ENCODE measurements at regions not wholly inside any gene's neighbourhood (a gene's known extent, or its start where the extent isn't known, plus 50 kb on each side); places are given as distances from the start of the nearest gene placed in this dataset.
A peak's percentile ranks its signal among the peaks of the same experiment; 100 is the strongest.

- peak overlapping the region in 1 of 2 experiments; percentile 41; a peak in 3 of 4 replicates for H3K4me3 ChIP-seq (ENCODE audit: low read depth in 2 of 2, low read length in 2 of 2)
- no peaks in the 10 kb centered on the region for H3K9me3 ChIP-seq (ENCODE audit: control insufficient read depth, insufficient read depth, low read depth, low read length)
- CTCF ChIA-PET = no interaction called here
- no peak for TF ChIP-seq TCF7L2 (IDR thresholded peaks at IDR 0.05; ENCODE audit: low read depth, low read length)
- no peak for TF ChIP-seq POLR2AphosphoS5 (IDR thresholded peaks at IDR 0.05; ENCODE audit: low read depth, low read length)
- TF ChIP-seq REST (IDR thresholded peaks at IDR 0.05; ENCODE audit: insufficient read depth in 1 of 2, low read depth in 2 of 2, low read length in 1 of 2) = no peak
- no peak for TF ChIP-seq SIN3A (IDR thresholded peaks at IDR 0.05; ENCODE audit: borderline replicate concordance, insufficient read depth, low read depth, low read length)
- no peak for TF ChIP-seq CTCF (IDR thresholded peaks at IDR 0.05)
- DNase-seq (ENCODE audit: low read depth, low spot score) (no peak), ATAC-seq (no peak)
- H3K27me3 ChIP-seq (ENCODE audit: control insufficient read depth, insufficient read depth, low read length) = no peaks in the 10 kb centered on the region
- intact Hi-C loops (cut with micrococcal nuclease; ENCODE audit: unreplicated experiment) = no loop called here
- BruUV-seq (replicated peaks) = no TSS peak
- in situ Hi-C loops (cut with HindIII; ENCODE audit: low pct_unique_long_range_greater_than_20kb, low sequenced_read_pairs) = no loop called here
- H3K27ac ChIP-seq (ENCODE audit: low read length) = no peak overlapping the region
- POLR2A ChIA-PET = no interaction called here
- H3K4me1 ChIP-seq (ENCODE audit: control insufficient read depth, insufficient read depth, low read length) = no peaks in the 10 kb centered on the region
- no peaks in the 10 kb centered on the region for H3K36me3 ChIP-seq (ENCODE audit: control insufficient read depth, insufficient read depth, low read length)
Observed at GRCh38 chr9:13568405-13568804, 288.9 kb upstream of the MPDZ start.

- TF ChIP-seq CTCF (IDR thresholded peaks at IDR 0.05) (no peak), REST (IDR thresholded peaks at IDR 0.05; ENCODE audit: insufficient read depth in 1 of 2, low read depth in 2 of 2, low read length in 1 of 2) (no peak)
- ATAC-seq = no peak
- Histone ChIP-seq H3K4me3 (ENCODE audit: low read depth in 2 of 2, low read length in 2 of 2) (no peak overlapping the region), H3K27me3 (ENCODE audit: control insufficient read depth, insufficient read depth, low read length) (no peaks in the 10 kb centered on the region), H3K36me3 (ENCODE audit: control insufficient read depth, insufficient read depth, low read length) (no peaks in the 10 kb centered on the region), H3K4me1 (ENCODE audit: control insufficient read depth, insufficient read depth, low read length) (no peaks in the 10 kb centered on the region), H3K9me3 (ENCODE audit: control insufficient read depth, insufficient read depth, low read depth, low read length) (no peaks in the 10 kb centered on the region), H3K27ac (ENCODE audit: low read length) (no peak overlapping the region)
- intact Hi-C loops (cut with micrococcal nuclease; ENCODE audit: unreplicated experiment) (no loop called here), in situ Hi-C loops (cut with HindIII; ENCODE audit: low pct_unique_long_range_greater_than_20kb, low sequenced_read_pairs) (no loop called here)
- CTCF ChIA-PET = no interaction called here
- POLR2A ChIA-PET = no interaction called here
- no peak for DNase-seq (ENCODE audit: low read depth, low spot score)
- no TSS peak for BruUV-seq (replicated peaks)
Observed at GRCh38 chr9:13567833-13568232, 288.3 kb upstream of the MPDZ start.
